KG1 (cell line): ENCODE measurements at regions not wholly inside any gene's neighbourhood (a gene's known extent, or its start where the extent isn't known, plus 50 kb on each side); places are given as distances from the start of the nearest gene placed in this dataset.

Experiments used
- DNase-seq: peaks from one replicate; lab custom pipeline; 2025; lab: John Stamatoyannopoulos, UW

DNA sequence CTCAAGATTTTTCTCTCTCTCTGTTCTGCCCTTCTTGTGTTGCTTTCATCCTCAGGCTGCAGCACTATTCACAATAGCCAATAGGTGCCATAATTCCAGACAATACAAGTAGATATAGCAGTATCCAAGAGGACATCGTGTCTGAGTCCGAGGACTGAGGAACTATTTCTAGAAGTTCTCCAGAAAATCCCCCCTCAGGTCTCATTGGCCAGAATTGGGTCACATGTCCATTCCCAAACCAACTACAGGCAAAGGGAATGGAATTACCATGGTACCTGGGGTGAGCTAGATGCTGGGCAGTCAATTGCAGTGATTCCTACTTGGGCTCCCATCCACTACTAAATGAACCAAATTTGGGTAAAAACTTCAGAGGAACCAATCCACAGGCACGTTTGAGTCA is 301.9 kb upstream of the RASGEF1B start:
- DNase-seq = no peak

GRCh38 chr4:81771721-81772120 is 300.0 kb upstream of the RASGEF1B start:
- no peak for DNase-seq

DNA sequence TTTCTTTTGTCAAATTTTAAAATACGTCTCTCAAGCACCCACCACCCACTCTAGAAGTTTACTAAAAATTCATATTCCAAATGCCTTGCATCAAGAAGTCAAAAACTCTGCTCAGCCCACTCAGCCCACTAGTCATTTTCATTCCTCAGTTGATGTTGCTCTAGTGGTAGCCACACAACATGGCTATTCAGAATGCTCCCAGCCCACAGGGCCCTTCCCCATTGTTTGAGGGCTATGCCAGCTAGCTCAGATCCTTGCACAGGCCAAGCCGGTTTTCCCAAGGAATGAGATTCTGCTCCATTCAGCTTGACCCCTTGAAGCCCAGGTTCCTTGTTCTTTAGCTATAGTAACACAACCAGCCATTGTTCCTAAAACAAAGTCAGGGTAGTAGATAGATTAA is 297.5 kb upstream of the RASGEF1B start:
- no peak for DNase-seq

- no peak for DNase-seq
These were observed 287.0 kb upstream of the RASGEF1B start for GRCh38 chr4:81758574-81759264.

- DNase-seq = peak; percentile 20
These were observed 286.0 kb upstream of the RASGEF1B start for GRCh38 chr4:81757691-81758090.

DNA sequence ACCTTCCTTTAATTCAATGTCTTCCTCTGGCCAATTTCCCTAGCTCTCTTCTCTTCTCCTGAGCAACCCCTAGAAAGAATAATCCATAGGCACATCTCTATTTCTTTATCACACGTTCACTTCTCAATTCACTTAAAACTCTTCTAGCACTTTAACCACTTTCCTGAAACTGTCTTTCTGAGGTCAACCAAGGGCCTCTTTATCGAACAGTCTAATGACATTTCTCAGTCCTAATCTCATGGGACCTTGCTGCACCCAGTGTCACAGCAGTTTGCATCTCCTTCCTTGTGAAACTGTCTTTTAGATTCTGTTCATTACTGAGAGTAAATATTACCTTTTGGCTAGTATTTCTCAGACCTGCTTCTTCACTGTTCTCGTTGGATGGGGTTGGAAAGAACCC is 285.3 kb upstream of the RASGEF1B start:
- no peak for DNase-seq

DNA sequence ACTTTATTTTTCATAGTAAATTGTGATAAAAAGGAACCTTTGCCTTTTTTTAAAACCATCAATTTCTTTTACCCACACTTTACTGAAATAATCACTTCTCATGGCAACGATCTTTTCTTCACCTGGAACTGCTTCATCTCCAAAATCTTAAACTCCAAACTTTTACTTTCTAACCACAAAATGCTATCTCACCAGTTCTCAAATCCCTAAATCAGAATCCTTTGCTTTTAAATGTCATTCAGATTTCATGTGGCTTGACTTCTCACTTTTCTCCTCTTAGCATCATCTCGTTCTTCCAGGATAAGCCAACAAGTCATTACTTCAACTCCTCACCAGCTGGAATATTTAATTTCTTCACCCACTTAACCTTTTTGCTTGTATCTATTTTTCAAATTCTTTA is 284.3 kb upstream of the RASGEF1B start:
- no peak for DNase-seq

GRCh38 chr4:81754169-81754568 is 282.5 kb upstream of the RASGEF1B start:
- DNase-seq = no peak

DNA sequence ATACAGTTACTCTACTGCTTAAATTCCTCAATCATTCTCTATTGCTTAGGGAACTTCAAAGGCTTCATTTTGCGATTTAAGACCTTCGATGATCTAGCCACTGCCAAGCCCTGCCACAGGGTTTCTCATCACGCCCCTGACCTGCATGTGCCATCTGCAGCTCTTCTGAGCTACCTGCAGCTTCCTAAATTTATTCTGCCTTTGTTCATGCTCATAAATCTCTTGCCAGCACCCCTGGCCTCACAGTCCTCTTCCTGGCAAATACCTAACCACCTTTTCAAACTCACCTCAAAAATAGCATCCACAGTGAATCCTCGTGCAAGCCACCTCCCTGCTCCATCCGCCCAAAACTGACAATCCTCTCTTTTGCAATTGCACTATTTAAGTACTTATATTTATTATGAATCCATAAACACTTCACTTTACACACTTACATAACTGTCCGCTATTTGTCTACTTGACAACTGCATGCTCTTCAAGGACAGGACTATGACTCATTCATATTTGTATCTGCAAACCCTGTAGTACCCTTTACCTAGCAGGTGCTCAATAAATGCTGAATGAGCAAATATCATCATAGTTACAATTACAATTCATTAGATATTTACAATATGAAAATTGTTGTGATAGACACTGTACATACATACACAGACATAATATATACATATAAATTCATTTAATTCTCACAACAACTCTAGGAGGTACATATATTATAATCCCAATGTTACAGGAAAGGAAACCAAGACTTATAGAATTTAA is 280.0 kb upstream of the RASGEF1B start:
- DNase-seq = no peak

GRCh38 chr4:81747242-81747930 is 275.7 kb upstream of the RASGEF1B start:
- DNase-seq = no peak

DNA sequence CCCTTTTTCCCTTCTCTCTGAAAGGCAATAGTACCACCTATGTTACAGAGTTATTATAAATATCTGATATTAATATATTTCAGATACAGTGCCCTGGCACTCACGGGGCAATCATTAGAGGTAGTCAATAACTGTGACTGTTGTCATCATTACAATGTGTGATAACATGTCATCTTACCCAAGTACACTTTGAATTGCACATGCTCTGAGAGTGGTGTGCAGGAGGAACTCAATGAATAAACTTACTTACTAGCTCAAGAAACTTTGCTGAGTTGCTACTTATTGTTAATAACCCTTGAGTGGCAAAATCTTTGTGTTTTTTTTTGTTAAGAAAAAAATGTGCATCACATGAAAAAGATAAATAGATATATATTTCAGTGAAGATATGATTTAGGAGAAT is 275.1 kb upstream of the RASGEF1B start:
- no peak for DNase-seq

GRCh38 chr4:81746071-81746470 is 274.4 kb upstream of the RASGEF1B start:
- no peak for DNase-seq

- no peak for DNase-seq
These were observed 273.3 kb upstream of the RASGEF1B start for GRCh38 chr4:81745050-81745449.

- DNase-seq = no peak
These were observed 272.2 kb upstream of the RASGEF1B start for GRCh38 chr4:81743731-81744435.

DNA sequence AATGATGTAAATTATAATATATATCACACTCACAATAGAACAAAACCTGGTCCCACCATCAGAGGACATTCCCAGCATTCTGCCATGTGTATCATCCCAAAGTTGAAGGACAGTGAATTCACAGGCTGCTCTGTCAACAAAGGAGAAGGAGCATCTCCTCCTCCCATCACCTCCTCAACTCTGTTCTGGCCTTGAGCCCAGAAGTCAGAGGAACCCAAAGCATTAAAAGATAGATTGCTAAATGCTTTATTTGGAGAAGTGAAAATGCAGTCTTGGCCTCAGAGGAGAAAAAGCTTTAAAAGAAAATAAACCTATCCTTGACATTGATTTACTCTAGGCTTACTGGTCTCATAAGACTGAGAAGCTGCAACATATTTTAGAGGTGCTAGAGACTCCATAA is 268.8 kb upstream of the RASGEF1B start:
- no peak for DNase-seq

GRCh38 chr4:81738891-81739290 is 267.2 kb upstream of the RASGEF1B start:
- DNase-seq = no peak

DNA sequence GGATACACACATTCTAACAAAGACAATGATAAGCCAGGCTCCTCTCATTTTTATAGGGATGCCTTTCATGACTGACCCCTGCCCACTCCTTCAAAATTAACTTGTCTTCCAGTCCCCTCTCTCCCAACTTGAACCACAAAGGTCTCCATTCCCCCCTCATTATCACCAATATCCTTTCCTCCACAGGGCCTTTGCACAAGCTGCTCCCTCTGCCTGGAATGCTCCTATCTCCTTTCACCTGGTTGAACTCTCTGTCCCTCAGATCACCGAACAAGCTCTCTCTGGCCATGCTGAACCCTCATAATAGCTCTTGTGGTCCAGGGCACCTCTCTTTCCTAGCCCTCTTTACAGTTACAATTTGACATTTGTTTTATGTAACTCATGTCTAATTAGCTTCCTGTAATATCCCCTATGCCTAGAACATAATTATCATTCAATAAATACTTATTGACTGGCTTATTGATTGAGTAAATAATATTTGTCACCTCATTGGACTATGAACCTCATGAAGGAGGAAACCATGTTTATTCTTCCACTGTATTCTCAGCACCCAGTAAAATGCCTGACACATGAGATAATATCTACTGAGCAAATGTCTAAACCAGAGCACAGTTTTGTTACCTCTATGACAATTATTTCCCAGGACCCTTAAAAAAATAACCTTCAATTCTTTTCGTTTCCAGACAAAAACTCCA is 266.3 kb upstream of the RASGEF1B start:
- no peak for DNase-seq

DNA sequence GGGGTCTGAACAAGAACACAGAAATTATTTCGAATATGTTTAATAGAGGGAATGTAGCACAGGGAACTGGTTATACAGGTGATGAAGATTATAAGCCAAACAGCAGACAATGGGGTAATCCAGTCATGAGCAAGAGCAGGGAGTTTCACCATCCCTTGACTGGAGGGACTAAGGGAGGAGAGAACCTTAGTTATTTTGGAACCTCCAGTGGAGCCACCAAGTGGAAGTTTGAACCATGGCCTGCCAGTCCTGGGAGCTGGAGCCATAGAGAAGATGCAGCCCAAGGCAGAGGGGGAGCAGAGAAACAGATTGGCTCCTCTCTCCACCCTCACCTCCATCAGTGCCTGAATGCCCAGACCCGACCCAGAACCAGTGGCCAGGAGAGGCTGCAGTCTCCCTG is 264.6 kb upstream of the RASGEF1B start:
- DNase-seq = no peak

GRCh38 chr4:81732980-81733379 is 261.3 kb upstream of the RASGEF1B start:
- DNase-seq = no peak

GRCh38 chr4:81724925-81725329 is 253.2 kb upstream of the RASGEF1B start:
- no peak for DNase-seq

- no peak for DNase-seq
These were observed 252.3 kb upstream of the RASGEF1B start for GRCh38 chr4:81723927-81724587.
